Hematopoietic multipotent progenitor cell treated with erythropoietin and hydrocortisone succinate and interleukin-3 and kit ligand, for 15 days (in vitro differentiated cells): ENCODE measurements at regions not wholly inside any gene's neighbourhood (a gene's known extent, or its start where the extent isn't known, plus 50 kb on each side); places are given as distances from the start of the nearest gene placed in this dataset.
"Not testable (repeated sequence)": the region's sequence is repeated elsewhere in the genome, so short reads cannot be mapped to it uniquely, and the experiment has no call there.

Experiments used
- DNase-seq: peaks from one replicate; pipeline ENCODE4 v3.0.0-alpha.2; 2015; ENCODE audit warnings: low spot score

DNA sequence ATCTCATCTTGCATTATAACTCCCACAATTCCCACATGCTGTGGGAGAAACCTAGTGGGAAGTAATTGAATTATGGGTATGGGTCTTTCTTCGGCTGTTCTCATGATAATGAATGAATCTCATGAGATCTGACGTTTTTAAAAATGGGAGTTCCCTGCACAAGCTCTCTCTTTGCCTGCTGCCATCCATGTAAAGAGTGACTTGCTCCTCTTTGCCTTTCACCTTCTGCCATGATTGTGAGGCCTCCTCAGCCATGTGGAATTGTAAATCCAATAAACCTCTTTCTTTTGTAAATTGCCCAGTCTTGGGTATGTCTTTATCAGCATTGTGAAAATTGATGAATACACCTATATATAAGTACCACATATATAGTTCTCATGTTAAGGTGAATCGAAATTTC is 961.7 kb upstream of the COX7C start:
- no peak for DNase-seq

DNA sequence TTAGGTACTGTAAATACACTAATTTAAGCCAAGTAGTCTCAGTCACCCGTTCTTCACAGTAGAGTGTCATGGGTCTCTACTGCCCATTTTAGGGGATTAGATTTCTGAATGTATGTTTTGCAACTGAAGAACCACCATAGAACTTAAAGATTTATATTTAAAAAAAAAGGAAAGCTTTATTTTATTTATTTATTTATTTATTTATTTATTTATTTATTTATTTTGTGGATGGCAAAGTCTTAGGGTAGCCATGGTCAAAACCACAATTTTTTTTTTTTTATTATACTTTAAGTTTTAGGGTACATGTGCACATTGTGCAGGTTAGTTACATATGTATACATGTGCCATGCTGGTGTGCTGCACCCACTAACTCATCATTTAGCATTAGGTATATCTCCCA is 960.4 kb upstream of the COX7C start:
- DNase-seq, result not testable (repeated sequence)

DNA sequence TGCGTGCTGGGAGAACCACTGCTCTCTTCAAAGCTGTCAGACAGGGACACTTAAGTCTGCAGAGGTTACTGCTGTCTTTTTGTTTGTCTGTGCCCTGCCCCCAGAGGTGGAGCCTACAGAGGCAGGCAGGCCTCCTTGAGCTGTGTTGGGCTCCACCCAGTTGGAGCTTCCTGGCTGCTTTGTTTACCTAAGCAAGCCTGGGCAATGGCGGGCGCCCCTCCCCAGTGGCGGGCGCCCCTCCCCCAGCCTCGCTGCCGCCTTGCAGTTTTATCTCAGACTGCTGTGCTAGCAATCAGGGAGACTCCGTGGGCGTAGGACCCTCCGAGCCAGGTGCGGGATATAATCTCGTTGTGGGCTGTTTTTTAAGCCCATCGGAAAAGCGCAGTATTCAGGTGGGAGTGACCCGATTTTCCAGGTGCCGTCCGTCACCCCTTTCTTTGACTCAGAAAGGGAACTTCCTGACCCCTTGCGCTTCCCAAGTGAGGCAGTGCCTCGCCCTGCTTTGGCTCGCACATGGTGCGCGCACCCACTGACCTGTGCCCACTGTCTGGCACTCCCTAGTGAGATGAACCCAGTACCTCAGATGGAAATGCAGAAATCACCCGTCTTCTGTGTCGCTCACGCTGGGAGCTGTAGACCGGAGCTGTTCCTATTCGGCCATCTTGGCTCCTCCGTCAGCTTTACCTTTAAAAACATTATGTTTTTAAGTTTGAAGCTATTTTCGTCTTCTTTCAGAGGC is 954.6 kb upstream of the COX7C start:
- not testable (repeated sequence) for DNase-seq

- no peak for DNase-seq
Measured at GRCh38 chr5:85663708-85664031, 954.1 kb upstream of the COX7C start.

- DNase-seq, result no peak
Measured at GRCh38 chr5:85670417-85670816, 947.3 kb upstream of the COX7C start.

- DNase-seq, result no peak
Measured at GRCh38 chr5:85671223-85671970, 946.3 kb upstream of the COX7C start.

GRCh38 chr5:85681871-85682270 is 935.9 kb upstream of the COX7C start:
- no peak for DNase-seq

GRCh38 chr5:85684351-85684750 is 933.4 kb upstream of the COX7C start:
- no peak for DNase-seq

DNA sequence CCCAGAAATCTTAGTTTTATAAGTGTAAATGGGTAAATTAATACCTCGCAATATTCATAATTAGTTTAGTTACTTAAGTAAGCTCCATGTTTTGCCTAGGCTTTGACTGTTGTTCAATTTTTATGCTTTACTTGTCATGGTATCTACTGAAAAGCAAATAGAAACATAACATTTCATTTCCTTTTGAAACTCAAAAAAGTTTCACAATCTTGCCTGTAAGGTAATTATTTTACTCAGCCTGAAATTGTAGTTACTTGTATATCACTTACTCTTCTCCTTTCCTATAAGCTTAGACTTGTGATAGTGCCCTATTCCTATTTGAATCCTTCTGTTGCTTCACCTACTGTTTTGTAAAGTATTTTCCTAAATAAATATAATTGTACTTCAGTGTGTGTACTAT is 914.4 kb upstream of the COX7C start:
- DNase-seq, result no peak

DNA sequence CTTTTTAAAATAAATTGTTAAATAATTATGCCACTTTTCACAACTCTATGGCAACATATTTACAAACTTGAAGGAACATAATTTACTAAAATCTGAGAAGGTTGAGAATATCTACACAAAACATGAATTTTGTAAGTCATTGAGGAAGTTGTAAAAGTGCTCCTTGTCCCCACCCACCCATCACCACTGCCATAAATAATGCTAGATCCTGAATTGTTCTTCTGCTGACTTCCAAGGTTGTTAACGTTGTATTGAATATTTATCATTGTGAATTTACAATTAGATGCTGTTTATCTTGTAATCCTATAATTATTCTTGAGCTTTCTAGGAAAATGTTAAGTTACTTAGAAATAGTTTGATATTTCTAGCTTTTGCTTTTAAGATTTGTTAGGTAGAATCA is 908.0 kb upstream of the COX7C start:
- no peak for DNase-seq

GRCh38 chr5:85716344-85717202 is 901.2 kb upstream of the COX7C start:
- no peak for DNase-seq

DNA sequence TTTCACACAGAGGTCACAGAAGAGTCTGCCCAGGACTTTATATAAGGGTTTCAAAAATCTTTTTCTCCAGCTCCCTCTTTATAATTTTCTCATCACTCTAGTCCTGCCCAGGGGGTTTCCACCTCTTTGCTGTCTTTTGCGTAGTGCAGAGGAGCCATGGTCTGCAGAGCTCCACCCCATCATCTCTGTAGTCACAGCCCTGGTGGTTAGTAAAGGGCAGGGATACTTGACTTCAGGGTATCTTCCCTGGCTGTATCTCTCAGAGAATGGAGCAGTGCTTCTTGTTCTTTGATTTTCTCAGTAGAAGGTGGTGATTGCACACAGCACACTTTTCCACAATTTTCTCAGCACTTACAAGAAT is 900.6 kb upstream of the COX7C start:
- DNase-seq, result no peak

DNA sequence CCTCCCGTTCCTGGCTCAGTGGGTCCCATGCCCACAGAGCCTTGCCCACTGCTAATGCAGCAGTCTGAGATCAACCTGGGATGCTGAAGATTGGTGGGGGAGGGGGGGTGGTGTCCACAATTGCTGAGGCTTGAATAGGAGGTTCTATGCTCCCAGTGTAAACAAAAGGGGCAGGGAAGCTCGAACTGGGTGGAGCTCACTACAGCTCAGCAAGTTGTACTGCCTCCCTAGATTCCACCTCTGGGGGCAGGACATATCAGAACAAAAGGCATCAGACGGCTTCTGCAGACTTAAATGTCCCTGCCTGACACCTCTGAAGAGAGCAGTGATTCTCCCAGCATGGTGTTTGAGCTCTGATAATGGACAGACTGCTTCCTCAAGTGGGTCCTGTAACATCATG is 885.6 kb upstream of the COX7C start:
- DNase-seq, result no peak

DNA sequence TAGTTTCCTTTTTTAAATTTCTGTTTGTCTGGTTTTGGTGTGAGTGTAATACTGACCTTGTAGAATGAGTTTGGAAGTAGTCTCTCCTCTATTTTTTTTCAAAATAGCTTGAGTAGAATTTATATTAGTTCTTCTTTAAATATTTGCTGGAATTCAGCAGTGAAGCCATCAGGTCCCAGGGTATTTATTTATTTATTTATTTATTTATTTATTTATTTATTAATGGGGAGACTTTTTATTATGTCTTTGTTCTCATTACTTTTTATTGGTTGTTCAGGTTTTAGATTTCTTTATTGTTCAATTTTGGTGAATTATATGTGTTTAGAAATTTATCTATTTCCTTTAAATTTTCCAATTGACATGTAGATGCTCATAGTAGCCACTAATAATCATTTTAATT is 875.8 kb upstream of the COX7C start:
- DNase-seq, result no peak

DNA sequence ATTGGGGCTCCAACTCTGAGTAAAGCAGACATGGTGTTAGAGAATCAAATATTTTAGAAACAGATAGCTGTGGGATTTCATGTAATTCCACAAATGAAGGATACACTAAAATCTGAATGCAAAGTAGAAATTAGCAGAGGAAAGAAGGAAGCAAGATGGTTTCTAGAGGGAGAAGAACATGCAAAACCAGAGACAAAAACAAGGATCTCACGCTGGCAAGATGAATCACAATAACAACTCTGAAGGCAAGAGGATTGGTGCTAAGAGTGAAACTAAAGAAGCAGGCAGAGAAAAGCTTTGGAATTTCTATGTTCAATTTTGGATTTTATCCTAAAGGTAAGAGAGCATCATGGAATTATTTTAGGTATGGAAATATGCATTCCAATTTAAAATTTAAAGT is 857.2 kb upstream of the COX7C start:
- DNase-seq, result no peak

- DNase-seq, result no peak
Measured at GRCh38 chr5:85769347-85769746, 848.4 kb upstream of the COX7C start.

GRCh38 chr5:85784746-85785145 is 833.0 kb upstream of the COX7C start:
- DNase-seq, result no peak

GRCh38 chr5:85813146-85813545 is 804.6 kb upstream of the COX7C start:
- no peak for DNase-seq

- DNase-seq, result no peak
Measured at GRCh38 chr5:85814596-85814995, 803.1 kb upstream of the COX7C start.

DNA sequence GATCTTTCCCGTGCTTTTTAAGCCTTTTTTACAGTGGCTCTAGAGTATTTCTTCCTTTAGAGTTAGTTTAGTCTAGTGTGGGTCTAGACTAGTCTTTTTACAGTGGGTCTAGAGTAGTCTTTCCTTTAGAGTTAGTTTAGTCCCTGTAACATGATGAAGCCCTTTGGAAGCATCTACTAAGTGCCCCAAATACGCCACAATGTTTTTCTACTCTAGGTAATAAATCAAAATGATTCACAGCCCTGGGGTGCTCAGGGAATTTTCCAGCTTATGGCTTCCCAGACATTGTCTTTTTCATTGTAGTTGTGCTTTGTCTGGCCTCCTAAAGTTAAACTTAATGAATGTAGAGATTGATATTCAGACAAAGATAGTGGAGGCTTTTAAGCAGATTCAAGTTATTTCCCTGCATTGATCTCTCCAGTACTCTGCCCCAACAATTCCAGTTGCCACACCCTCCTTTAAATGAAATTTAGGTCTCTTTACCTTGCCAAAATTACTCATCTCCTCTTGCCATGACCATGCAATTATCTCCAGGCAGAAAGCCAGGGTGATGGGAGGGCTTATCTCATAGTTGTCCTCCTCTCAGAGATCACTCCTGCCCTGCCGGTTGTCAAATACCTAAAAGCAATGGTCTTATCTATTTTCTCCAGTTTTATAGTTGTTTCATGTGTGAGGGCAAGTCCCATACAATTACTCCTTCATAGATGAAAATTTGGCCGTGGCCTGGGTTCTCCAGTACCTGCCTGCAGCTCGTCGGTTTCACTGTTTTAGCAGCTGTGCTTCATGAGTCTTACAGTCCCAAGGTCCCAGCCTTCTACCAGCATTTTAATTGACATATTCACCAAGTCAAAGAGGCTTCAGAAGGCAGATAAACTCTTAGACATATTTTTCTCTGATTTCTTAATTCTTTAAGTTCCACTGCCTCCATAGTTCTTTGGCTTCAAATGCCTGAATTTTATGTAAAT is 794.0 kb upstream of the COX7C start:
- no peak for DNase-seq

GRCh38 chr5:85838781-85839180 is 779.0 kb upstream of the COX7C start:
- no peak for DNase-seq

- DNase-seq, result no peak
Measured at GRCh38 chr5:85841653-85842052, 776.1 kb upstream of the COX7C start.
